UCSD-AML1 (cell line): ENCODE measurements at regions not wholly inside any gene's neighbourhood (a gene's known extent, or its start where the extent isn't known, plus 50 kb on each side); places are given as distances from the start of the nearest gene placed in this dataset.

Experiments
- DNase-seq: peaks from one replicate; lab custom pipeline; 2025; ENCODE audit not compliant: unreplicated experiment; lab: John Stamatoyannopoulos, UW

DNA sequence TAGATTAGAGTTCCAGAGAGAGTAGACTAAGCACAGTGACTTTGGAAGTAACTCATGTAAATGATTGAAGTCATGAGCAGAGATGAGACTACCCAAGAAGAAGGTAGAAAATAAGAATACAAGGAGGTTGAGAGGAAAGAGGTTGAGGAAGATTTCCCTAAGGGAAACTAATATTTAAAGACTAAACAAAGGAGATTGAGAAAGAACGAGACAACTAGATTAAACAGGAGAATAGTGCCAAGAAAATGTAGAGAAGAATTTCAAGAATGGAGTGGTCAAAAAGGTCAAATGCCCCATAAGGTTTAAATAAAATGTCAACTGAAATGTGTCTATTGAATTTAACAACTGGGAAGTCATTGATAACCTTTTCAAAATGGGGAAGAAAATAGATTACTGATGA lies 59.0 kb downstream of the RPS29 start:
- DNase-seq = no peak

DNA sequence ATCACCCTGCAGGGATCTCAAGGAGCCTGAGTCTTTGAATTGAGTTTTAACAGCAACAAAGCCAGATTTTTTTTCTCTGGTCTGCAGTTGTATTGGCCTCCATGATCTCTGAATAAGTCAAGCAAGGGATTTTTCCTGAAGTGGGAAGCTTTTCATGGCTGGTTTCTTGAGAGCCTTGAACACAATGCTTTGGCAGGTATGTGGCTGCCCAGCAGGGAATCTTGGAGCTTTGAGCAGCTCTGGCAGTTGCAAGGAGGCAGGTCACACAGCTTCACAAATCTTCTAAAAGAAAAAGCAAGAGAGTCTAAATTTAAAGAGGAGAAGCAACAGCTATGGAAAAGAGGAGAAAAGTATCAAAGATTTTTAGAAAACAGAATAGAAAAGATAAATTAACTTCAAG lies 60.1 kb downstream of the RPS29 start:
- DNase-seq = no peak

DNA sequence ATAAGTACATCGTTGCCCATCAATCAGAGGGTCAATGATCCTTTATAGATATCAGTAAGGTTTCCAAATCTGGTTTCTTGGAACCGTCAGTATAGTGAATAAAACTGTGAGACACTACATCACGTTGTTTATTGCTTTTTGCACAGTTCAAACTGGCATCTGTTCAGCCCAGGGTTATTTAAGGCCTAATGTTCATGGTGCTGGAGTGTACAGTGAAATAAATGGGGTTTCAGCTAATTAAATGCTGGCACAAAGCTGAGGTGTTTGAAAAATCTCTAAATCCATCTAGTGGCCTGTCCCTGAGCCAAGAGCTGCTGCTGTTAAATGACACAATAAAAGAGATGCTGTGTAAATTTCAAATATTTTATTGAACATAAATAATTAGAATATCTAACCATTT lies 69.9 kb downstream of the RPS29 start:
- DNase-seq = no peak

DNA sequence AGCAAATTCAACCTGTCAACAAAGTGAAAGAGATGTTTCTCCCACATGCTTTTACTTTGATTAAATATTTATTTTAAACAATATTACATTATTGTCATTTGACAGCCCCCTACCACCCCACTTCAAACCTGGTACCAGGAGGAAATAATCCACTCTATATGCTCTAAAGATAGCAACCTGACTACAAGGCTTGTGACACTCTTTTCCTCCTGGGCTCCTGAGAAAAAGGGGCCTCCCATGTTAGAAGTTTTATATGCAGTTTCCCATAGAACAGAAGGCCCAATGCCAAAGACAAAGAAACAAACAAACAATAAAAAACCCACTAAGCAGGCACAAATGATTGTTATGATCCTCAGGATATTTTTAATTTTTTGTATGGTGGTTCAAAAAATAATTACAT lies 73.6 kb downstream of the RPS29 start:
- DNase-seq = no peak

DNA sequence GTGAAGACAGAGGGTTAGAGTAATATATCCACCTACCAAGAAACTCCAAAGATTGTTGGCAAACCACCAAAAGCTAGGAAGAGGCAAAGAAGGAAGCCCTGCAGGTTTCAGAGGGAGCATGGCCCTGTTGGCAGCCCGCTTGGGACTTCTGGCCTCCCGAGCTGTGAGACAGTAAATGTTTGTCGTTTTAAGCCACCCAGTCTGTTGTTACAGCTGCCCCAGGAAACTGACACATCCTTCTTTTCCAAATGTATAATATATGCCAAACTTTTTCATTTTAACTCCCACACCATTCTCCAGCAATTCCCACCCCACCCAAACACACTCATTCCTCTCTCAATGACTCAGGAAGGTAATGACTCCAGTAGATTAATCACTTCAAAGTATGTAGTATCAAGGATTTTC lies 74.0 kb downstream of the RPS29 start:
- no peak for DNase-seq

DNA sequence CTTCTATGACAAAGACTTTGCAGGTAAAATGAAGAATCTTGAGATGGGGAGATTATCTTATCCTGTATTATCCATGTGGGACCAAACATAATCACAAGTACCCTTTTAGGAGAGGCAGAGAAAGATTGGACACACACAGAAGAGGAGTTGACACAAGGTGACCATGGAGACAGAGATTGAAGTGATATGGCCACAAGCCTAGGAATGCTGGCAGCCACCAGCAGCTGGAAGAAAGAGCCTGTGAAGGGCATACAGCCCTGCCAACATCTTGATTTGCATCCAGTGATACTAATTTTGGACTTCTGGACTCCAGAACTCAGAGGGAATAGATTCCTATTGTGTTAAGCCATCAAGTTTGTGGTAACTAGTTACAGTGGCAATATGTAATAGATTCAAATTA lies 78.1 kb downstream of the RPS29 start:
- no peak for DNase-seq

DNA sequence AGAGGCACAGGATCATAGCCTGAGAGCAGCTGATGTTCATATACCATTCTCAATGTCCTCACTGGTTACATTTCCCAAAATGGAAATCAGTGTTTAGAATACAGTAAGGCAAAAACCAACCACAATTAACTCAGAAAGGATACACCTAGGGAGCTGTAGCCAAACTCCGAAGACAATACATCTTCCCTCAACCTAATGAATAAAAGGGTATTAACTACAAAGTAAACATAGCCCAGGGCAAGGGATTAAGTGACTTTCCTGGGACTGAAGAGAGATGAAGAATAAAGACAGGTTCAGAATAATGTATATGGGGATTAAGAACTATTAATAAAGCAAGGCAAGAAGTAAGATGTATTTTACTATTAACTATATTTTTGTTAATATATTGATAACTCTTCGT lies 79.5 kb downstream of the RPS29 start:
- DNase-seq = no peak

DNA sequence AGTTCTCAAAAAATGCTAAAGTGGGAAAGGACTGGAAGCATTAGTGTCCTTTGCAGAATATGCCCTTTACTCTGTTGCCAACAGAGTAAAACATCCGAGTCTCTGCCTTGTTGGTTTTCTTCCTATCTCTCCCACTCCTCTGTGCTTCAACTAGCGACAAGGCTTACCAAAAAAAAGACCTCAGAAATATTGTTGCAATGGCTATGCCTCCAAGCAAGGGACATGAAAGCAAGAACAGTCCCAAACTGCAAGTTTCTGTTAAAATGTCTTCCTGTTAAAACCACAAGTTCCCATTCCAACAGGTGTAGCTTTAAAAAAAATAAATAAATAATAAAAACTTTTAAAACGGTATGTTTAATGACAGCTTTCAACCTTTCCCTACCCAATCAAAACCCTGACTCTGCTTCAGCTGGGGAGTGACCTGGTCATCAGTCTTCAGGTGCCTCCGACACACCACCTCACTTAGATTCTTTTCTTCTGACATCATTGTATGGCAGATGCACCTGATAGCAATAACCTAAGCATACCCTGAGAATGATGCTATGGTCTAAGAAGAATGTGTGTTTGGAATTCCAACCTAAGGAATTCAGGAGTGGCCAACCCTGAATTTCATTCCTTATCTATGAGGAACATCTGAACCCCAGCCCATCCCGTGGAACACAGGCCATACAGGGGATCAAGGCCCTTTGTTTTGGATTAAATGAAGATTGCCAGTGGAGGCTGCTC lies 81.0 kb downstream of the RPS29 start:
- no peak for DNase-seq

DNA sequence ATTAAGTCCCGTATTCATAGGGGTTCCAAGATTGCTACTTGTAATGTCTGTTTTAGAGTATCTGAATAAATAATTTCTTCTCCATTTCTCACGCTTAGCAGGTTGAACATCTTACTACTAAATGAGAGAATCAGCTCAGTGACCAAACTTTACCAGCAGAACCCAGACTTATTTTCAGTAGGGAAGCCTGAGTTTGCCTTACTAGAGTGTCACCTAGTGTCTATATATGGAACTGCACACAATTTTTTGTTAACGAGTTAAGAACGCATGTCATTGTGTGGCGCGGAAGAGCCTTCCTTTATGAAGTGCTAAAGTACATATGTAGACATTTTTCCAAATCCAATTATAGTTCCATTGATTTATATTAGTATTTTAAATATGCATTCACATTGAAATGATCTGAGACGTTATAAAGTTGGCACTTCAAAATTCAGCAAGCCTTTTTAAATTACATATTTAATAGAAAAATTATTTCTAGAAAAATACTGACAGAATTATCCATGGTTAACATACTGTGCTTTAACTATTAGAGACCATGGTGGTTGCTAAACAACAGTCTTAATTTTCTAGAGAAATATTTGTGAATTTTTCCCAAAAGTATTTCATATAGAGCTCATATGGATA lies 88.3 kb downstream of the RPS29 start:
- no peak for DNase-seq

DNA sequence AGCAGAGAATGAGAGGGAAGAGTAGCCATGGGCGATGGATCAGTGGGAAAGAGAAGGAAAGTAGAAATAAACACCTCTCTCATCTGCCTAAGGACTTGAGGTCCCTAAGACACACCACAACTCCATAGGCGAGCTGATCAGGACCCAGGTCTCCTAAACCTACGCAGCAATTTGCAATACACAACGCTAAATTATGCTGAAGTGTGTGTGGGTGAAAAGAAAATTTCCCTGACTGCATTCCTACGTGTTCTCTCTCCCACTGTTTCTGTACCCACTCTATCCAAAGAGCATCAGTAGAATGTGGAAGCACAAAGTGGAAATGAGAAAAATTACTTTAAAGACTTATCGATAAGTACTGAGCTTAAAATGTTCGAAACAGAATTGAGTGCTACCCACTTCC lies 88.9 kb downstream of the RPS29 start:
- DNase-seq = no peak

DNA sequence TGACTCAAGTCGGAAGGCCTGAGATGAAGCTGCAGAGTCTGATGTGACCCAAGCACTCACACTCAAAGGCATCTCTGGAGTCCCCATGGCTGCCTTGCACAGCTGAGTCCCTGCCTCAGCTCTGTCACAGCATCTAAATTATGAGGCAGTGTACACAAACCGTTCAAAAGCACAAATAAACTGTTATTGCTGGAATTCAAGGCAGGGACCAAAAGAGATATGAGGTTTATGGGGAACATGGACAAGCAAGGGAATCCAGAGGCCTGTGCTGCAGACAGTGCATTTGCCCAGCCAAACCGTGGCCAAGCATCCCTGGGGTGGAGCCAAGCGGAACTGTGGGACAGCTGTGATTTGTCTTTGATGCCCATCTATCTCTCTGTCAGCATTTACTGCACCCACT lies 91.3 kb downstream of the RPS29 start:
- DNase-seq = no peak

DNA sequence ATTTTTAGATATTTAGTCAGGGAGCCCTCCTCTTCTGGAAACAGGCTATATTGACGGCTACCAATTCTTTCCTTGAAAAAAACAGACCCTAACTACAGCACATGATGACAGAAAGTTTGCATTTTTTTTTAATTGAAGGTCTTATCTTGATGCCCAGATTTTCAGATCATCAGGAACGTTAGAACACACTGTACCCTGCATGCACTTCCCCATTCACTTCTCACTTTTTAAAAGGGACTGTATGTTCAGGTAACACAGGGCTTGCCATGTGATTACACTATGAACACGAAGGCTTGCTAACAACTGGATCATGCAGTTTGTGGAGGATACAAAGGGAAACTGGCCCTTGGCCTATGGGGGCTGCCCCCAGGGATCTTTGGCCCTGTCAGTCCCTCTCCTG lies 92.6 kb downstream of the RPS29 start:
- no peak for DNase-seq

DNA sequence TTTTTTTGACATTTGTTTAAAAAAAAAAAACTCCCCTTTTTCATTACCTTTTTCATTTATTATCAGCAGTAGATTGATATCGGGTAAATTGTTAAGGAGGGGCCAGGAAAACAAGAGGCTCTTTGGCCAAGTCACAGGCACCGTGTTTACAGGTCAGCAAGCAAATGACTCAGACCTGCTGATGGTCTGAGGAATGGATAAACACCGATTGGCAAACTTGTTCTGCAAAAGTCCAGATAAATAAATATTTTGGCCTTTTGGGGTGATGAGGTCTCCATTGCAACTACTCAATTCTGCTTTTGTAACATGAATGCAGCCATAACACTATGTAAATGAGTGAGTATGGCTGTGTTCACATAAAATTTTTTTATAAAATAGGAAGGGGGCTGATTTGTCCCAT lies 94.0 kb downstream of the RPS29 start:
- DNase-seq = no peak

DNA sequence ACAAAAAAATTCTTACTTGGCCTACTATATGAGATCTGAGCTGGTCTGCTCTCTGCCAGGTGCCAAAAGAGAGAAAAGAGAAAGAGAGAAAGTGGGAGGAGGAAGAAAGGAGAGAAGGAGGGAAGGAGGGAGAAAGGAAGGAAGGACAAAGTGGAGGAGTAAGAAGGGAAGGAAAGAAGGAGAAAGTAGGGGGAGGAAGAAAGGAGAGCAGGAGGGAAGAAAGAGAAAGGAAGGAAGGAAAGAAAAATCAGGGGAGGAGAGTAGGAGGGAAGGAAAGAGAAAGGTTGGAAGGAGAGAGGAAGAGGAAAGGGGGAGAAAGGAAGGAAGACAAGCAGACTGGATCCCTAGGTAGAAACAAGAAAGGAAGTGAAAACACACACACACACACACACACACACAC lies 96.8 kb downstream of the RPS29 start:
- DNase-seq = no peak

DNA sequence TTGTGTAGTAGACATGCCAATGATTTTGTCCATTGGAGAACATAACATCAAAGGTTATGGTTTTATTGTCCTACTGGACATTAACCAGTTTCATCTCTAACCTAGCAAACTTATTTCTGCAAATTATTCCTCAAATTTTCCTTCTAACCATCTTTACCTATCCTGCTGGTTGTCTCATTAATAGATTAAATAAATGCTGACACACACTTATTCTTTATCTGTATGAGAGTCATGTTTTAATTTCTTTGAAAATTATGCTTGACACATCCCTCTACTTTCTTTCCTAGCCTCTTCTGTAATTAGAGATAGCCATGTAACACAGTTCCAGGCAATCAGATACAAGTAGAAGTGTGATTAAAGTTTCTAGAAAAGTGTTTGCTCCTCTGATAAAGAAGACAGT lies 98.9 kb downstream of the RPS29 start:
- DNase-seq = no peak

DNA sequence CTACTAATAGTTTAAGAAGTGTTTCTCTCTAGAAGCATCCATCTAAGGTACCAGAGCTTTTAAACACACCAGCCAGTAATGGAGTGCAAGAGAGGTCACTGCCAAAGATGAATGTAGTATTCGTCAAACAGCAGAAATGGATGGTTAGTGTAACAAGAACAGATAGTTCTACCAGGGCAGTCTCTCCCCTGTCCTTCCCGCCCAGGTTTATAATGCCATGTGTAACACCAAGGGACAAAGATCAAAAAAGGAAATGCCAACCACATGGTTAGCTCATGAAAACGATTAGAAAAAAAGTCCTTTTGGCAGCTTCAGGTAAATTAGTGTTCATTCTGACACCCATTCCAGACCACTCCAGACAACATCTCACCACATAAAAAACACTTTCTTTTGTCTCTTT lies 100.9 kb downstream of the RPS29 start:
- no peak for DNase-seq

DNA sequence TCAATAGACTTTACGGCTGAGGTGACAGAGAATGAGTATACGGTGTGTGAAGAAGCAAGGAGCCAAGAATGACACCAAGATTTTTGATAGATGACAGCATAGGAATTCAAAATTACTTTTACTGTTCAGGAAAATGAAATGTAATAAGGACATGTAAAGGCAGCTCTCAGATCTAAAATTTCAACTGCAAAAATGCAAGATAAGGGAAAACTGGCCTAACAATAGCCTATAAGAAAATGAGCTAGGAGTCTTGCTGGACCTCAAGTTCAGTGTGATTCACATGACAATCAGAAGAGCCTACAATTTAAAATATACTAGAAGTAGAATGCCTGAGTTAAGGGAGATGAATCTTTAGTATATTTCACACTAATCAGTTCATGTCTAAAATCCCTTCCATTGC lies 102.0 kb downstream of the RPS29 start:
- no peak for DNase-seq

DNA sequence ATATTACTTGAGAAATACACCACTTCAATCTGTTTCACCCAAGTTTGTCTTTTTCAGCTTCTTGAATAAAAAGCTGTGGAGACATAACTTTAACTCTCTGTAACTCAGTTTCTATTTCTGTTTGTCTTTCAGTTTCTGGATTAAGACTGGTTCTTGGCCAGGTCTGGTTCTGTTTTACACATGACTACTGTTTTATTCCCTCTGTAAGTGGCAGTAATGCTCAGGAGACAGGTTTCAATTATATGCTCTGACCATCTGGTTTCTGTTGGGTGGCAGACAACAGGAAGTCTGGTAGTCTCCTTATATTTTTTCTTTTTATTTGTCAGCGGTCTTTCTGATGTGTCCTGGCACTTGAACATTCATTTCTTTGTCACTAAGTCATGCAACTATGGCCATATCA lies 102.9 kb downstream of the RPS29 start:
- no peak for DNase-seq

DNA sequence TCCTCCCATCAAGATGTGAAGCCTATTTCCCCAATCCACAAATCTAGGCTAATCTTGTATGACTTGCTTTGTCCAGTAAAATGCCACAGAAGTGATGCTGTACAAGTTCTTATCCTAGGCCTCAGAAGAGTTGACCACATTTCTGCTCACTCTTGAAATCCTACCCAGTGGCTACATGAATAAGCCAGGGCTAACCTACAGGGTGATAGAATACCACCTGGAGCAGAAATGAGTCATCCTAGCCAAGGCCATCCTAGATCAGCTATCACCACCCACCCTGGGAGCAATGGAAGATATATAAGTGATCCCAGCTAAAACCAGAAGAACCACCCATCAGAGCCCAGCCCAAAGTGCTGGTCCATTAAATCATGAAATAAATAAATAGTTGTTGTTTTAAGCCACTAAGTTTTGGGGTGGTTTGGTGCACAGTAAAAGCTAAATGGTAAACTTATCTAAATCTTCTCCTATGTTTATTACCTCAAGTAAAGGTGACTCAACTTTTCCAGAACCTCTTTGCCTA lies 105.1 kb downstream of the RPS29 start:
- no peak for DNase-seq

DNA sequence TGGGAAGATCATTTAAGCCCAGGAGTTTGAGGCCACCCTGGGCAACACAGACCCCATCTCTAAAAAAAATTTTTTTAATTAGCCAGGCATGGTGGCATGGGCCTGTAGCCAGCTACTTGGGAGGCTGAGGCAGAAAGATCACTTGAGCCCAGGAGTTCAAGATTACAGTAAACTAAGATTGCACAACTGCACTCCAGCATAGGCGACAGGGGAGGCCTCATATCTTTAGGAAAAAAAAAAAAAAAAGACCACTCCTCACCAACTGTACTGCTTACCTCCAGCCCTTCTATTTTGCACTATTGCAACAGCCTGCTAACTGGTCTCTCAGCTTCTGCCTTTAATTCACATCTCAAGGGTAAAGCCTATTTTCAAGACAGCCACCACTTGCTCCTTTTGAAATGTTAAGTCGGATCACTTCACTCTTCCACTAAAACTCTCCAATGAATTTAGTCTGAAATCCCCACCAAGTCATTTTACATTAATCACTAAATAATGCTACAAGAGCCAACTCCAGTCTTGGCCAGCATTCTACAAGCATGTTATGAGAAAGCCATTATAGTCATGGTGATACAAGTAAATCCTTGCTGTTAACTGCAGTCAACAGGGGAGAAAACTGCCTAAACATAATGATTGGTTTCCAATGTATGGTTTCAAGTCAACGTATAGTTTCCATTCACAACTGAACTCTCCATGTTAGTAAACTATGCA lies 106.0 kb downstream of the RPS29 start:
- no peak for DNase-seq

DNA sequence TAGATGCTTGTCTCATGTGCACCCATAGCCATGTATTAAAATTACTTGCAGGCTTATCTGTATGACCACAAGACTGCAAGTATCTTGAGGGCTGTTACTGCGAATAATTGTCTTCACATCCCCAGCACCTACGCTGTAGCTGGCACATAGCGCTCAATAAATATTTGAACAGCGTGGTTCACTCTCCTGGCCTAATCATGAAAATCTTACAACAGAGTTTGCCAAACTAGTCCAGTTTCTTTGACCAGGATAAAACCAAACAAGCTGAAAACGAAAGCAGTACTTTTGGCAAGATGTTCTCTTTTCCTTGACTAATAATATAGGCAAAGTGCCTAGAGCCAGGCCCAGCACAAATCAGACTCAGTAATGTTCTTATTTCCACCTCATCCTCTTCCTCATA lies 106.7 kb downstream of the RPS29 start:
- DNase-seq = no peak

DNA sequence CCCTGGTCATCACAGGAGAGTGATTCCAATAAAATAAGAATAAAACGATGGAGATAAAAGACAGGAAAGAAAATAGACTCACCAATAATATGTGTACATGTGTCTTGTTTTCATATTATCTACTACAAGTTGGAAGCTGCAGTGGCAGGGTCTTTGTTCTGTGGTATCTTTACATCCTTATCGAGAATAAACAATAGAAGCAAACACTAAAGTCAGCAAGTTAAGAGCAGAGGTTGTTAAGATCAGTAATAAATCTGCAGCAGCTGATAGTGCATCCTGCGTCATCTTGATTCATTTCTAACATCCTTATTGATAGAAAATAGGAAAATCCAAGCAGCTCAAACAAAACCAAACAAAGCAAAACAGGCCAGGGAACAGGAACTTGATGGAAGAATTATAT lies 107.4 kb downstream of the RPS29 start:
- no peak for DNase-seq
